GM18909 (cell line): ENCODE measurements at regions not wholly inside any gene's neighbourhood (a gene's known extent, or its start where the extent isn't known, plus 50 kb on each side); places are given as distances from the start of the nearest gene placed in this dataset.

Experiments
- ATAC-seq: cut with Tn5 transposase; IDR thresholded peaks from one replicate; pipeline ENCODE4 v1.9.1; 2021; ENCODE audit warnings: mild to moderate bottlenecking; ENCODE audit not compliant: unreplicated experiment, poor library complexity

- no peak for ATAC-seq
Measured at GRCh38 chr21:26669215-26669764, 96.2 kb upstream of the CYYR1 start.

- ATAC-seq = no peak
Measured at GRCh38 chr21:26659757-26660156, 86.7 kb upstream of the CYYR1 start.

DNA sequence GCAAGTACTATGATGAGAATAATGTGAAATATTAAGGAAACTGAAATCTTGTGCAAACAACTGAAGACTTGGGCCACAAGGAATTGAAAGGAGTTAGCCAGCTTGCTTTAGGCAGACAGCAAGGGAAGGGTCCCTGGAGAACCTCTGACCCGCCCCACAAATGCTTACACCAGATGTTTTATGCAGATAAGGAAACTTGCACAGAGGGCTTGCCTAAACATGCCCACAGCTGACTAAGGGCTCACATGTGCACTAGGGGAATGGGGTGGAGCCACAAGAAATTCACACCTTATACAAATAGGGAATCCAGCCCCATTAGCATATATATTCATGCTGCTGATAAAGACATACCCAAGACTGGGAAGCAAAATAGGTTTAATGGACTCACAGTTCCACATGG, 86.1 kb upstream of the CYYR1 start:
- ATAC-seq = no peak

DNA sequence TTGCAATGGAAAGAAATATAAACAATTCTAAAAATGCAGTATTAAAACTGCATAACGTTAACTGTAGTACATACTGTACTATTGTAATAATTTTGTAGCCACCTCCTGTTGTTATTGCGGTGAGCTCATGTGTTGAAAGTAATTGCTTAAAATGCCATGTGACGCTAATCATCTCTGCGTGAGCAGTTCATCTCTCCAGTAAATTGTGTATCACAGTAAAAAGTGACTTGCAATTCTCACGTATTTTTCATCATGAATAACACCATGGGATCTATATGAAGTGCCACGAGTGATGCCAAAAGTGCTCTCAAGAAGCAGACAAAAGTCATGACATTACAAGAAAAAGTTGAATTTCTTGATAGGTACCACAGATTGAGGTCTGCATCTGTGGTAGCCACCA, 82.4 kb upstream of the CYYR1 start:
- ATAC-seq = no peak

GRCh38 chr21:26653430-26653829, 80.3 kb upstream of the CYYR1 start:
- no peak for ATAC-seq

GRCh38 chr21:26652854-26653253, 79.8 kb upstream of the CYYR1 start:
- ATAC-seq = no peak

DNA sequence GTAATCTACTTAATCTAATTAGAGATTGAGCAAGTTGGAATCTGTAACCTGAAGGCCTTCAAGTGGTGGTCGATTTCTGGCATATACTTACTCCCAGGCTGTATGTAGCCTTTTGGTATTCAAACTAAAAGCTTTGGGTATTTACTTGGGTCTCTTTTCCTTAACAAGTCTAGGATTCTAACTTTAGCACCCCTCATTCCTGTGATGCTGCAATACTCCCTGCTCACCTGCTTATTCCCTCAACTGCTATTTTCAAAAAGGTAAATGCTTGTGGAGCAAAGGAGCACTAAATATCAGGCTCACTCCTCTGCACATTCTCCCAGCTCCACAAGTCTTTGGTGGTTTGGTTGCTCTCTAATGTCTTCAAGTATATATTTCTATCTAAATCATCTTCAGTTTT, 68.0 kb upstream of the CYYR1 start:
- ATAC-seq = no peak

DNA sequence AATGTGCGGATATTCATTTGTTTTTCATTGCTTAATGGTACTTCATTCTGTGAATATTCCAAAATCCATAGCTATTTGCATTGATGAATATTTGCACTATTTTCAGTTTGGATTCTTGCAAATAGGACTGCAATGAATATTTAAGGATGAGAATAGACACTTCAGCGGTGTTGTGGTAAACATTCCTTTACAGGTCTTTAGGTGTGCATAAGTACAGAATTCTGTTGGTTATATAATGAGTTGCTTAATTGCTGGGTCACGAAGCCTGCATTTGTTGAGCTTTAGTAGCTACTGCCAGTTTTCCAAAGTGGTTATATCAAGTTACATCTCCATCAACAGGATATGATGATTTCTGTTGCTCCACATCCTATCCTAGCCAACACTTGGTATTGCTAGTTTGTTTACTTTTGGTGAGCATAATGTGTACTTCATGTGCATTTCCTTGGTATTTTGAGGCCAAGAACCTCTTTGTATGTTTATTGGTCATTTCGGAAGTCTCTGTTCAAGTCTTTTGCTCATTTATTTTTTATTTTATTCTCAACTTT, 64.2 kb upstream of the CYYR1 start:
- no peak for ATAC-seq

DNA sequence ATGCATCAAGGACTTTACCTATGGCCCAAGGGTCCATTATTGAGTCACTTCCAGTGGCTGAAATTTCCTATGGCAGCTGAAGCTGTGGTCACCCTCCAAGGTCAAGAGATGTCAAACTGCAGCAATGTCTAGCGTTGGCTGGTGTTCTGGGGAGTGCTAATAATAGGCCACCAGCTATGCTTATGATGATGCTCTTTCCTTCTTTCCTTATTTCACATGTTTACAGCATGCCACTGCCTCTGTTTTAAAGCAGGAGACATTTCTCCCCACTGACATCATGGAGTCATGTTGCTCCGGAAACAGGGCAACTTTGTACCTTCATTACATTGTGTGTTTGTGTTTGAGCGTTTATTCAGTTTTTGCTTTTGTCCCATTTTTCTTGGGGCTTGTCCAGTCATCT, 62.6 kb upstream of the CYYR1 start:
- no peak for ATAC-seq

DNA sequence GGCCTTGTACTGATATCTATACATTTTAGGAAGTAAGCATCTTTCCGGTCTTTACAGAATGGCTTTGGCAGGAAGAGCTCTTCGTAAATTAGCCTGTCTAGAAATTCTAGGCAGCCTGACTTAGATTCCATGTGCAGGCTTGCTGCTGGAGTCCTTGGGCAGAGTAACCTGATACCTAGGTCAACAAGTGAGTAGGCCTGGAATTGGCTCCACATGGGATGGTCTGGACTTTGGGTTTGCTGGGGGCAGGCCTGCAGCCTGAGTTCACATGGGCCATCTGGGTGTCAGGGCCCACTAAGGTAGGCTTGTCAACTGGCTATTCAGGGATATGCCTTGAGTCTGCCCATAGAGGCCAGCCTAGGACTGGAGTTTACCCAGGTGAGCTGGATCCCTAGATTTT, 59.6 kb upstream of the CYYR1 start:
- ATAC-seq = no peak

GRCh38 chr21:26626187-26626586, 53.1 kb upstream of the CYYR1 start:
- no peak for ATAC-seq

- no peak for ATAC-seq
Measured at GRCh38 chr21:26624983-26625519, 52.0 kb upstream of the CYYR1 start.
